Left hindlimb (tissue), 1 donor: ENCODE measurements at regions not wholly inside any gene's neighbourhood (a gene's known extent, or its start where the extent isn't known, plus 50 kb on each side); places are given as distances from the start of the nearest gene placed in this dataset.
"Not testable (repeated sequence)": the region's sequence is repeated elsewhere in the genome, so short reads cannot be mapped to it uniquely, and the experiment has no call there.

Source experiments
- DNase-seq: peaks from one replicate; pipeline ENCODE4 v3.0.0-alpha.2; 2018

DNA sequence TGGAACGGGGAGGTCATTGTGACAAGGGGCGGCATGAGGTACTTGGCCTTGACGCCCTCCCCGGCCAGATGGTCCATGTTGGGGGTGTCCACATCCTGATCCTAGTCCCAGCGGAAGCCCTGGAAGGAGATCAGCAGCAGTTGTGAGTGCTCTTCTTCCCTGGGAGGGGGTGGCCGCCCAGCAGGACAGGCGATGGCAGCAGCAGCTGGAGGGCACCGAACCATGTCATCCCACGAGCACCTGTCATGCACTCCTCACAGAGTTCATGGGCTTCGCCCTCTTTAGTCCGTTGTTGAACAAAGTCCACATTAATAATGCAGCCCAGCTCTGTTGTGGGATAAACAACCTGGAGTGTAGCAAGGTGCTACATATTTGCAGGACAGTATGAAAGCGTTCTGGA is 130.7 kb downstream of the UNC93B1 start:
- DNase-seq: not testable (repeated sequence)

GRCh38 chr11:67871168-67871567 is 132.7 kb downstream of the UNC93B1 start:
- DNase-seq: not testable (repeated sequence)

- DNase-seq: not testable (repeated sequence)
Observed at GRCh38 chr11:67862896-67863295, 141.0 kb downstream of the UNC93B1 start.

DNA sequence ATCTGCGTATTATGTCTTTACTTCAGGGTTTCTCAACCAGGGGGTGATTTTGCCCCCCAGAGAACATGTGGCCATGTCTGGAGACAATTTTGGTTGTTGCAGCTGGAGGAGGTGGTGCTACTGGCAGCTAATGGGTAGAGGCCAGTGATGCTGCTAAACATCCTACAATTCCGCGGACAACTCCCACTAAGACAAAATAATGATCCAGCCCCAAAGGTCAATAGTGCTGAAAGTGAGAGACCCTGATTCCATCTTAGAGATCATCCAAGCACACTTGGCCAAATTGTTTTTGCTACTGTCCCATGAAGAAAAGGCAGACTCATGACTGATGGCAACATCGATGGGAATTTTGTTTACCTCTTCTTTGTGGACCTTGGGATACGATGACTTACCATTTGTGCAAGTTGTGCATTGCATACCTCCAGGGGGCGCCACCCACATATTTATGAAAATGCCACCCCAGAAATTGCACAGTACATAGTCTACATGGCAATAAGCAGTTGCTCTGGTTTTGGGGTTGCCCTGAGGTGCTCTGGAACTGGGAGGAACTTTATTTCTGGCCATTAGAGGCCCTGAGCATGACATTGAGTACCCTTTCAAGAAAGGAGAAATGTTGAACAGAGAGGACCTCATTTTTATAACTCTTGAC is 144.3 kb downstream of the UNC93B1 start:
- DNase-seq: not testable (repeated sequence)

- not testable (repeated sequence) for DNase-seq
Observed at GRCh38 chr11:67850747-67851146, 153.2 kb downstream of the UNC93B1 start.

GRCh38 chr11:67849766-67850165 is 154.1 kb downstream of the UNC93B1 start:
- DNase-seq: not testable (repeated sequence)

DNA sequence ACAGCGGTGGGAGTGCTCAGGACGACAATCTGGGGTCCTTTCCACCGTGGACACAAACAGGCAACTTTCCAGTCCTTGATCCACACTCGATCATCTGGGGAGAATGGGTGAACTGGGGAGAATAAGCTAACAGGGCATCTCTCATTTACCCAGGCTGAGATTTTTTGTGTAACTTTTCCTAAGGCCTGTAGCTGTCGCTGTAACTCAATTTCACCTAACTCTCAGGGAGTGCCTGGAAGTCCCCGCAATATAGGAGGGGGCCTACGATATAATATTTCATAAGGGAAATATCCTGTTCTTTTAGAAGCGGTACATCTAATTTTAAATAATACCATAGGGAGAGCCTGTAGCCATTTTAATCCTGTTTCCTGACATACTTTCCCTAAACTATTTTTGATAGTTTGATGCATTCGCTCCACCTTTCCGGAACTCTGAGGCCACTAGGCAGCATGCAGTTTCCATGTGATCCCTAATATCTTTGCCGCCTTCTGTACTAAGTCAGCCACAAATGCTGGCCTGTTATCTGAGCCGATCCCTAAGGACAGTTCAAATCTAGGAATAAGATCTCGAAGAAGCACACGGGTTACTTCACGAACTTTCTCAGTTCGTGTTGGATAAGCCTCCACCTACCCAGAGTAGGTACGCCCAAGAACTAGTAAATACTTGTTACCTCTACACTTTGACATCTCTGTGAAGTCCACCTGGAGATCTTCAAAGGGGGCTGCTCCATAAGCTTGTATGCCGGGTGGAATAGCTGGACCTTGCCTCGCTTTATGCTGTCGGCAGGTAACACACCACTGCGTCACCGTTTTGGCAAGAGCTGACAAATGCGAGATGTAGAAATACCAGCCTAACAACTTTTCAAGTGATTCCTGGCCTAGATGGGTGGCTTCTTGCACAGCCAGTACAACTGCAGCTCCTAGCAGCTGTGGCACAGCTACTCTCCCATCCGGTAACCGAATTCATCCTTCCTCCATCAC is 155.7 kb downstream of the UNC93B1 start:
- not testable (repeated sequence) for DNase-seq

DNA sequence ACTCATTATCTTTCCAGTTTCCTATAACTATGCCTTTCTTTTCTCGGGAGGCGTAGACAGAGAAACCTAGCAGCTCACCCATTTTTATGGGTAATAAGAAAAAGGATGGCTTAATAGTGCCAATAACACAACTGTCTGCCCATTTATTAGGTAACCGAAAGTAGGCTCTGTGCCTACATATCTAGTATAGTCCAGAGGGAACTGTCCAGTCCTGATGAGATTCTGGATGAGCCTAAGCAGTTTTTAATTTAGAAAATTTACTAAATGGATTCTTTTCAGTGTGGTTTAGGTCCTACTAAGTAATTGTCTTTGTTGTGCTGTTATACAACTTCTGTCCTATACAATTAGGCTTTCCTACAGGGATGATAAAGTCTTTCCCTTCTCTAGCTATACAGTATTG is 157.6 kb downstream of the UNC93B1 start:
- not testable (repeated sequence) for DNase-seq

- DNase-seq: not testable (repeated sequence)
Observed at GRCh38 chr11:67845296-67845695, 158.6 kb downstream of the UNC93B1 start.

- DNase-seq: not testable (repeated sequence)
Observed at GRCh38 chr11:67840599-67840998, 163.3 kb downstream of the UNC93B1 start.

- not testable (repeated sequence) for DNase-seq
Observed at GRCh38 chr11:67830152-67830551, 155.7 kb upstream of the ALDH3B2 start.

GRCh38 chr11:67826951-67827296 is 152.5 kb upstream of the ALDH3B2 start:
- DNase-seq: not testable (repeated sequence)

DNA sequence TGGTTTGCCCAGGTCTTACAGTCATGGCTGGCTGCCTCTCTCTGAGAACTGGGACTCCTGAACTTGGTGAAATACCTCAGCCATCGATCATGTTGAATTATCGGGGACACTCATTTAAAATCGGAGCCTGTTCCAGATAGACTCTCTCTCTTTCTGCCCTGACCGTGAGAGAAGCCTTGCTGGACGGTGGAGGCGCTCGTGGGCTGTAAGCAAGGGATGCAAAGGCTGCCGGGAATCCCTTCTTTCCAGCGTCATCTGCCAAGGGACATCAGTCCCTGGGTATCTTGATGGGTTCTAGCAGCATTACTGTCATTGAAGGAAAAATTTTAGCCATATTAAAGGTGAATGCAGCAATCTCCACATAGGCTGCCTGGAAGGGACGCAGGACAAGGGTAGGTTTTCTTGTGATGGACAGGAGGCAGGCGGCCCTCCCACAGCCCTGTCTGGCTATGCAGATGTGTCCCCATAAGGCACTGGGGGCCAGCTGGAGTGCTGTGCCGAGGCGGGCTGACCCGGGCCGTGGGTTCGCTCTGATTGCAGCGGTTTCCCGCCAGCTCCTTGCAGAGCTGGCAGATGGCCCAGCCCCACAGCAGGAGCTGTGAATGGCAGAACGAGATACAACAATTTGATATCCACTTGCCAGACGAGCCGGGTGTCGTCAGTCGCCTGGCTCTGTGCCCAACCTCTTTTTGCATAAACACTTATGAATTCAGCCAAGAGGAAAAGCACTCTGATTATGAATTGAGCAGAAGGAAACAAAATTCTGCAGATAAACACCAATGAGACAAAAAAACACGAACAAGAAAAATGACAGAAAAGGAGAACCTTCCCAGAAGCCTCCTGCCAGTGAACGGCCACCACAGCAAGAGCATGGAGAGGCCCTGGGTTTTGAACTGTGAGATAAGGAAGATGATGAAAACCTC is 151.9 kb upstream of the ALDH3B2 start:
- DNase-seq: peak; percentile 60

DNA sequence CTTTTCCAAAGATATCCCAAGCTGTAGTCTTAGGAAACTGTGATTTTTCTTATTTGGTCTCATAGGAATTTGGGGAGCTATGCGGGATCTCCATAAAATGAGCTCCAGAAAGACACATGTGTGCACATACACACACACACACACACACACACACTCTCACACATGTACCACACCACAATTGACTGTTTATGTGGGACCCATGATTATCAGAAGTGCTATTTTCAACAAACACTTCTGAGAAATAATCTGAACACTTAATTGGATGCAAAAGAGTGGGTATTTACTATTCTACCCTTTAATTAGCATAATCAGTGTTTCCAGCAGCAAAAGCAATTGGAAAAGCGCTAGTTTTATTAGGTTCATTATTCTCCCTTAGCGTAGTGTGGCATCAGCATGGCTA is 150.4 kb upstream of the ALDH3B2 start:
- not testable (repeated sequence) for DNase-seq

DNA sequence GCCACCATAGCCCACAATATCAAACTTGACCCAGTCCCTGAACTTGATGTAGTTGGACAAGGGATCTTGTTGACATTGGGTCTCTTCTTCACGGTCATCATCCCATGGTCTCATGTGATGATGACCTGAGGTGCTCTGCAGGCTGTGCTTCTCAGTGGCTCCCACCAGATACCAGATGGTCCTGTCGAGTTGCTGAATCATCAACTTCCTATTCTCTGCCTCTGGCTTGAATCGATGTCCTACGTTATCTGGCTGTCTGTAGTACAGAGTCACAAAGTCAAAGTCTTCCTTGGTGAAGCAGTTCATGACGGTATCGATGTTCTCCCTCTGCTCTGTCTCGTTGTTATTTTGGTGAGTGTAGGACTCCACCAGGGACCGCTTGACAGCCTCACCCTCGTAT is 145.7 kb upstream of the ALDH3B2 start:
- no peak for DNase-seq

- not testable (repeated sequence) for DNase-seq
Observed at GRCh38 chr11:67817558-67817957, 143.1 kb upstream of the ALDH3B2 start.

DNA sequence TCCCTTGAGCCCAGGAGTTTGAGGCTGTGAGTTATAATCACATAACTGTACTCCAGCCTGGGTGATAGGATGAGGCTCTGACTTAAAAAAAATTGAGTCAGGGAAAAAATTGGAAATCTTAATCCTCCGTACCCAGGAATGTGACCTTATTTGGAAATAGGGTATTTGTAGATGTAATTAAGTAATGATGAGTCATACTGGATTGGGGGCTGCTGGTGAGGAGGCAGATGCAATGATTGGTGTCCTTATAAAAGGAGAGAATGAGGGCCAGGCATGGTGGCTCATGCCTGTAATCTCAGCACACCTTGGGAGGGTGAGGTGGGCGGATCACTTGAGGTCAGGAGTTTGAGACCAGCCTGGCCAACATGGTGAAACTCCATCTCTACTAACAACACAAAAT is 134.9 kb upstream of the ALDH3B2 start:
- DNase-seq: not testable (repeated sequence)

DNA sequence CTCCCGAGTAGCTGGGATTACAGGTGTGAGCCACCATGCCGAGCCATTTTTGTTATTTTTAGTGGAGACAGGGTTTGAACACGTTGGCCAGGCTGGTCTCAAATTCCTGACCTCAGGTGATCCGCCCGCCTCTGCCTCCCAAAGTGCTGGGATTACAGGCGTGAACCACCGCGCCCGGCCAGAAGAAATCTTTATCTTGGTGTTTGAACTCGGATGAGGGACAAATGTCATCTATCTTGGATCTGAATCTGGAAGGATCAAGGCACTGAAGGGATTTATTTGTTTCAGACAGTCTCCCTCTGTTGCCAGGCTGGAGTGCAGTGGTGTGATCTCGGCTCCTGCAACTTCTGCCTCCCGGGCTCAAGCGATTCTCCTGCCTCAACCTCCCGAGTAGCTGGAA is 133.5 kb upstream of the ALDH3B2 start:
- DNase-seq: not testable (repeated sequence)

DNA sequence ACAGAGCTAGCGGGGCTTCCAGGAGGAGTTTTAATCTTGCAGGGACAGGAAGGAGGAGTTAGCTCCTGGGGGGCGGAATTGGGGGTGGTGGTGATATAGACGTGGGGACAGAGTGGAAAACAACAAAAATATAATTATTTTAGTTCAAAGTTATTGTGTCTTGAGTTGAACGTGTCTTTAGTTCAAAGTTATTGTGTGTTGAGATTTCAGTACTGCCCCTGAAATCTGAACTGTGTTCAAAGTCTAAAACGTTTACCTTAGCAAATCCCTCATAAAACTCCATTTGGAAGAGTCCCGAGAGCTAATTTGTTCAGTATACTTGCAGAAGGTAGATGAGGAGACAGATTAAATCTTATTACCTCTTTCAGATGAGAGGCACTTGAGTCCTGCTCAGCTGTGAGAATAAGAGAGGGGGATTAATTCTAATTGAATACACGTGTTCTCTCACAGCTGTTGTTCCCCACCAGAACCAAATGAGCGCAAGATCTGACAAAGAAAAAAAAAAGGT is 132.4 kb upstream of the ALDH3B2 start:
- not testable (repeated sequence) for DNase-seq

DNA sequence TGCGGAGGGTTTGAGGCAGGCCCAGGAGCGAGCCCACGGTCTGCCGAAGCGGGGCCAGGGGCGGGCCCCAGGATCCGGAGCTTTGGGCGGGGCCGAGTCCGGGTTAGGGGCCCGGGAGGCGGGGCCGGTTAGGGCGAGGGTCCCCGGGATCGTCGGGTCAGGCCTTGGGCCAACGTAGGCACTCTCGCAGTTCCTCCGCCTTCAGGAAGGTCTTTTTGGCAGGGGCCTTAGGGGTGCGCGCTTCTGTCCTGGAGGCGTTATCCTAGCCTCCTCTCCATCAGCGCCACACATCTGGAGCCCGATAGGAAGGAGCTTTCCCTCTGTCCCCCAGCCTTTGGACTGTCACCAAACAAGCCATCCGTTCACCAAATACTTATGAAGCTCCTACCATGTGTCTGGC is 131.8 kb upstream of the ALDH3B2 start:
- DNase-seq: not testable (repeated sequence)

DNA sequence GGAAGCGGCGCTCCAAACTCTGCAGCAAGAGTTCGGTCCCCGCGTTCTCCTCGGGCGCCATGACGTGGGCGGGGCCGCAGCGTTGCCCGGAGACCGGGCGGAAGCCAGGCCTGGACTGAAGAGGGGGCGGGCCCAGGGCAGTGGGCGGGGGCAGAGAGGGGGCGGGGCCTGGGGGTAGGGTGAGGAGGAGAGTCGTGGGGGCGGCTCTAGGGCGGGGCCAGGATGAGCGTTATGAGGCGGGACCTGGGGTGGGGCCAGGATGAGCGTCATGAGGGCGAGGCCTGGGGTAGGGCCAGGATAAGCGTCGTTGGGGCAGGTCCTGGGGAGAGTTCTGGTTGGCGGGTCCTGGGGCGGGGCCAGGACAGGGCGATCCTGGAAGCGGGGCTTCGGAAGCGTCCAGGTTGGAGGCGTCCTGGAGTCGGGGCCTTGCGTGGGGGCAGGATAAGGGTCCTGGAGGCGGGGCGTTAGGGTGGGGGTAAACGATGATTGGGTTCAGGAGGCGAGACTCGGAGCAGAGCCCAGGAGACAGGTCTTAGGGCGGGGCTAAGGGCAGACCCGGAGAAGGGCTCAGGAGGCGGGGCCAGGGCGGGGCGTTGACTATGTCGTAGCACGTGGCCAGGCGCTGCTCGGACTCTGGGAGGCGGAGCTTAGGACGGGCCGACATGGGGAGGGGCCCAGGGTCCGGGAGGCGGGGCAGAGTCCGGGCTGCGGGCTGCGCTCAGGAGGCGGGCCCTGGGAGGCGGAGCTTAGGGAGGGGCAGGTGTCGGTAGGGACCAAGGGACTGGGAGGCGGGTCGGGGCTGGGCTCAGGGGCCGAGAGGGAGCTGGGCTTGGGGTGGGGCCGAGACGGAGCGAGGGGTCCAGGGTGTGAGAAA is 131.1 kb upstream of the ALDH3B2 start:
- DNase-seq: peak; percentile 99
